Right atrium auricular region (tissue), 2 donors: ENCODE measurements at regions not wholly inside any gene's neighbourhood (a gene's known extent, or its start where the extent isn't known, plus 50 kb on each side); places are given as distances from the start of the nearest gene placed in this dataset.
"Not testable (repeated sequence)": the region's sequence is repeated elsewhere in the genome, so short reads cannot be mapped to it uniquely, and the experiment has no call there.

Source experiments
- DNase-seq: peaks from one replicate; pipeline ENCODE4 v3.0.0-alpha.2; 2019; ENCODE audit warnings: low spot score
- H3K27ac ChIP-seq, 2 donors: fragments of 200-600 bp; sonication (generic); 1 replicate in 1 of 2; 2 replicates in 1 of 2; pipeline ENCODE4 v1.5.1; 2016 to 2019
- H3K27me3 ChIP-seq, 2 donors: fragments of 200-600 bp; sonication (generic); one replicate each; pipeline versions ENCODE4 v1.5.1 to v1.6.0; 2017 to 2019
- H3K36me3 ChIP-seq: fragments of 200-600 bp; sonication (generic); one replicate; pipeline ENCODE4 v1.5.1; 2016
- H3K4me1 ChIP-seq, 2 donors: fragments of 200-600 bp; sonication (generic); one replicate each; pipeline versions ENCODE4 v1.5.1 to v1.6.0; 2017 to 2019
- H3K4me3 ChIP-seq, 2 donors: fragments of 200-600 bp; sonication (generic); 1 replicate in 1 of 2; 2 replicates in 1 of 2; pipeline ENCODE4 v1.5.1; 2017 to 2019; ENCODE audit warnings: mild to moderate bottlenecking in 1 of 2, moderate library complexity in 1 of 2
- H3K9me3 ChIP-seq, 2 donors: fragments of 200-600 bp; sonication (generic); one replicate each; pipeline ENCODE4 v1.5.1; 2019

DNA sequence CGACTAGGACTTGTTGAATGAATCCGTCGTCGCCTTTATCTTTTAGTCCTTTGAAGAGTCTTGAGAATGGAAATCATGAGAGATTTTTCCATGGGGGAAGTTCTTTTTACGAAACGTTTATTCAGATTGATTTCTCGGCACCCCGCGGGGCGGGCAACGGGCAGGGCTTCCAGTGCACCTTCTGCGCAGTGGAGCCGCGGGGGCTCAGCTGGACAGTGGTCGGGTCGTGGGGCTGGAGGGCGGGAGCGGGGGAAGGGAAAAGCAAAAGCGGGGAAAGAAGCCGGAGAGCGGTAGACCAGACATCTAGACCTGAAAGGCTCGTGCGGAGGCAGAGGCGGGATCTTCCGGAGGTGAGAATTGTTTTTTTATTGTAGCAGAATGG is 103.0 kb downstream of the NBPF11 start:
- H3K27ac ChIP-seq, H3K36me3 ChIP-seq, H3K9me3 ChIP-seq, H3K4me1 ChIP-seq, DNase-seq, H3K27me3 ChIP-seq: not testable (repeated sequence)
- H3K4me3 ChIP-seq = peak overlapping the region; percentile 17 to 37

DNA sequence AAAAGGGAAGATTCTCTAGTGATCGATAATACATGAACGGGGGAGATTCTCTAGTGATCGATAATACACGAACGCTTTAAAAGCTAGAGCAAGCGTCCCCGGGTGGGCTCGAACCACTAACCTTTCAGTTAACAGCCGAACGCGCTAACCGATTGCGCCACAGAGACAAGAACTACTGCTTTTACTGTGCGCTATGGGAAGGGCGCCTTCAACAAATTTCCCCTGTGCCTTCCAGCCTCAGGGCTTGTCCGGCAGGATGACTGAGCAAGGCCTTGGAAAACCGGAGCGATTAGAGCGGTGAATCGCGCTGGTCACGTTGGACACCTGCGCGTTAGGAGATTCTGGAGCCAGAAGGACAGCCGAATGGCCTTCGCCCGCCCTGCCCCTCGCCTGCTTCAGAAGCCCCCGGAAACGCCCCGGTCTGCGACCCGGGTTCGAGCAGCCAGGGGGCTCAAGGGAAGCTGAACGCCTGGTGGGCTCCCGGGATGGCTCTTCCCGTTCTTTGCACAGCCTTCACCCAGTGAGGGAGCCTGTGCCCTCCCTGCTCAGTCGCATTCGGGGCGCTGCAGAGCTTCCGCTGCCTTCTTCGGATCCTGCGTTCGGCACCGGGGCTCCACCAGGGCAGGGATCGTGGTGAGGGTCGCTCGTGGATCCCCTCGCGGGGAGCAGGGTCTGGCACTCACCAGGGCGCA is 103.5 kb downstream of the NBPF11 start:
- not testable (repeated sequence) for H3K27ac ChIP-seq, H3K27me3 ChIP-seq, H3K4me1 ChIP-seq, DNase-seq, H3K9me3 ChIP-seq, H3K36me3 ChIP-seq
- H3K4me3 ChIP-seq = peak overlapping the region in 1 of 2 donors; percentile 37

DNA sequence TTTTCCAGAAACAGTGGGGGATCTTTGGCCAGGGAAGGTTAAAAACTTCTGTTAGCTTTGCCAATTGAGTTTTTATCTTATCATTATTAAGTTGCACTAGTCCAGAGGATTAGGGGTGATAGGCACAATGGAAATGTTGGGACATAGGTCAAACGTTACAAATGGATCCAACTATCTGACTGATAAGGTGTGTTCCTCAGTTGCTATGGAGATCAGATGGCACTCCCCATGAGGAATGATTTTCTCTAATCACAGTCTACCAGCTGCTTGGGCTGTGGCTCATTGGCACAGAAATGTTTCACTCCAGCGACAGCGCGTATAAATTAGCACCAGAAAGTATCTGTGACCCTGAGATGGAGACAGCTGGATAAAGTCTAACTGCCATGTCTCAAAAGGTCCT is 106.2 kb downstream of the NBPF11 start:
- not testable (repeated sequence) for H3K9me3 ChIP-seq, H3K4me3 ChIP-seq, DNase-seq, H3K27me3 ChIP-seq, H3K27ac ChIP-seq, H3K36me3 ChIP-seq, H3K4me1 ChIP-seq

DNA sequence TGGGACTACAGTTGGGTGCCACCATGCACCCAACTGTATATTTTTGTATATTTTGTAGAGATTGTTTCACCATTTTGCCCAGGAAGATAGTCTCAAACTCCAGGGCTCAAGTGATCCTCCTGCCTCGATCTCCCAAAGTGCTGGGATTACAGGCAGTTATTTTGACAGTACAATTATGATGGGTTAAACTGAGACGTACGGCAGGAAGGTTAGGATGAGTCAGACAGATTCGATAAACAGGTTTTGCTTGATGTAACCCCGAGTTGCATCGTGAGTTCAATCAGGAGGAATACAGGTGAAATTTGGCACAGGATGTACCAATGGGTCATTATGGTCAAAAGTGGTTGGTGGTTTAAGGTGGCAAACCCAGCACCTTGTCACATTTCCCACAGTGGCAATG is 107.6 kb downstream of the NBPF11 start:
- not testable (repeated sequence) for H3K27ac ChIP-seq, H3K36me3 ChIP-seq, H3K9me3 ChIP-seq, H3K4me1 ChIP-seq, H3K4me3 ChIP-seq, H3K27me3 ChIP-seq, DNase-seq
